Panc1 (cell line): ENCODE measurements at regions not wholly inside any gene's neighbourhood (a gene's known extent, or its start where the extent isn't known, plus 50 kb on each side); places are given as distances from the start of the nearest gene placed in this dataset.

ENCODE experiments used
- ATAC-seq: fragments of 200-7000 bp; cut with Tn5 transposase; 2 replicates; pipeline ENCODE4 v1.9.1; 2020; ENCODE audit warnings: mild to moderate bottlenecking, moderate library complexity
- BruUV-seq: library from RNA; stranded (reverse); fragments of 400-500 nt; replicated peaks from 2 replicates; lab custom pipeline; 2021; lab: Mats Ljungman, UMichigan
- CTCF ChIA-PET: fragments of 300-600 bp; sonication (Branson Sonifier 250); formaldehyde crosslinking; loops from one replicate; lab custom pipeline; 2022; ENCODE audit warnings: antibody characterized with exemption; lab: Charles Lee
- POLR2A ChIA-PET: fragments of 300-600 bp; sonication (Branson Sonifier 250); formaldehyde crosslinking; loops from one replicate; lab custom pipeline; 2022; ENCODE audit warnings: antibody characterized with exemption; lab: Charles Lee
- DNase-seq: peaks from one replicate; pipeline ENCODE4 v3.0.0-alpha.2; 2010; ENCODE audit warnings: low read depth, low spot score
- H3K27ac ChIP-seq: 2 replicates; pipeline ENCODE4 v1.5.1; 2011; ENCODE audit warnings: mild to moderate bottlenecking, low read length, inconsistent platforms
- H3K27me3 ChIP-seq: fragments of 200-500 bp; sonication (Bioruptor generic); 2 replicates; pipeline ENCODE4 v1.6.0; 2014; ENCODE audit warnings: low read length, inconsistent platforms; ENCODE audit not compliant: control insufficient read depth, insufficient read depth
- H3K36me3 ChIP-seq: fragments of 200-500 bp; sonication (Bioruptor generic); 2 replicates; pipeline ENCODE4 v1.5.1; 2014; ENCODE audit warnings: inconsistent platforms, mild to moderate bottlenecking, low read length, moderate library complexity; ENCODE audit not compliant: control insufficient read depth, insufficient read depth
- H3K4me1 ChIP-seq: 2 replicates; pipeline ENCODE4 v1.5.1; 2011; ENCODE audit warnings: inconsistent platforms, mild to moderate bottlenecking, low read length, moderate library complexity; ENCODE audit not compliant: control insufficient read depth, insufficient read depth
- H3K4me3 ChIP-seq, 2 experiments: 2 replicates each; pipeline ENCODE4 v1.5.1; 2011 to 2012; ENCODE audit warnings: low read depth in 2 of 2, low read length in 2 of 2, mild to moderate bottlenecking in 2 of 2, inconsistent platforms in 1 of 2, moderate library complexity in 1 of 2
- H3K9me3 ChIP-seq: fragments of 200-500 bp; sonication (Bioruptor generic); 2 replicates; pipeline ENCODE4 v1.5.1; 2014; ENCODE audit warnings: low read depth, mild to moderate bottlenecking, inconsistent platforms, low read length, moderate library complexity; ENCODE audit not compliant: control insufficient read depth, insufficient read depth
- POLR2AphosphoS5 ChIP-seq: IDR thresholded peaks from 2 replicates; pipeline ENCODE4 v1.6.1; 2012; ENCODE audit warnings: mild to moderate bottlenecking, low read depth, low read length, moderate library complexity
- SIN3A ChIP-seq: IDR thresholded peaks from 2 replicates; pipeline ENCODE4 v1.6.1; 2012; ENCODE audit warnings: low read depth, mild to moderate bottlenecking, low read length, moderate library complexity, borderline replicate concordance; ENCODE audit not compliant: insufficient read depth
- TCF7L2 ChIP-seq: IDR thresholded peaks from 2 replicates; pipeline ENCODE4 v1.6.1; 2011; ENCODE audit warnings: mild to moderate bottlenecking, low read depth, low read length, inconsistent platforms
- in situ Hi-C: cut with HindIII; loops from 2 replicates; pipeline ENCODE4 v1.10.0; 2016; ENCODE audit warnings: low sequenced_read_pairs, low pct_unique_long_range_greater_than_20kb
- intact Hi-C: fragments of 100-400 bp; cut with micrococcal nuclease; formaldehyde crosslinking; loops from one replicate; pipeline ENCODE4 v1.10.0; 2022; ENCODE audit not compliant: unreplicated experiment
- TF ChIP-seq, protein P1 (sequence below), 2 experiments: IDR thresholded peaks; 2 replicates each; pipeline ENCODE4 v1.6.1; 2011 to 2012; ENCODE audit warnings: low read depth in 2 of 2, control low read depth in 1 of 2, low read length in 1 of 2, mild to moderate bottlenecking in 1 of 2, moderate library complexity in 1 of 2; ENCODE audit not compliant: insufficient read depth in 1 of 2
- TF ChIP-seq, protein P2 (sequence below): fragments of 450-650 bp; IDR thresholded peaks from 2 replicates; pipeline ENCODE4 v1.5.1; 2017; ENCODE audit warnings: mild to moderate bottlenecking

DNA sequence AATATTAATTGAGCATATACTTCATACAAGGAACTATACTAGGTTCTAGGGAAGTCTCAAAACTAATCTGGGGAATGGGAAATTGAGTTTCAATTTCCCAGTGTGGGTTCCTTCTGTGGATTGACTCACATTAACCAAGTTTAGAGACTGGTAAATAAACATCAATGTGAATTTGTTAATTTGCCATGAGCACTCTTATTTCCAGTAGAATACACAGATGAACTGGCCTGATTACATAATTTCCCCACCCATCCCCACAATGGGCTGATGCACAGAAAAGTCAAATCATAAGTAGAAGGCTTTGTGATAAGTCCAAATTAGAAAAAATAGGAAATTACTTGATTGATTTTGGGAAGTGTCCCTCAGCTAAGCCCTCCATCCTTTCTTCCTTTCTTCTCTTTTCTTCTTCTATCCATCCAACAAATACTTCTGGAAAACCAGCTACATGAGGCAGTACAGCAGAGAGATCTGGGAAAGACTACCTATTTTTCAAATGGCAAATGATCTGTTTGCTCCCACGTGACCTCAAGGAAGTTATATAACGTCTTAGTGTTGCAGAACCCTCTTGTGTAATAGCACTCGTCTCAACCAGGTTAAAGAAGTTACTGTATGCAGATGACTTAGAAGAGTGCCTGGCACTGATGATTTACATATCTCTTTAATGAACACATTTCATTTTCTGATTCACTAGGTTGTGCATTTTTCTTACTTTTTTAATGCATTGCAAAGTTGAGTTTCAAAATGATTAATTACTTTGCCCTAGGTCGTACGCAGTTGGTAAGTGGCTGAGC lies 312.3 kb downstream of the SV2B start:
- in situ Hi-C loops (no loop called here), intact Hi-C loops (no loop called here)
- no peak for DNase-seq
- Histone ChIP-seq H3K4me1 (no peaks in the 10 kb centered on the region), H3K9me3 (no peaks in the 10 kb centered on the region), H3K27ac (no peak overlapping the region), H3K36me3 (no peaks in the 10 kb centered on the region), H3K4me3 (no peak overlapping the region), H3K27me3 (no peaks in the 10 kb centered on the region)
- BruUV-seq: no TSS peak
- TF ChIP-seq, protein P1, sequence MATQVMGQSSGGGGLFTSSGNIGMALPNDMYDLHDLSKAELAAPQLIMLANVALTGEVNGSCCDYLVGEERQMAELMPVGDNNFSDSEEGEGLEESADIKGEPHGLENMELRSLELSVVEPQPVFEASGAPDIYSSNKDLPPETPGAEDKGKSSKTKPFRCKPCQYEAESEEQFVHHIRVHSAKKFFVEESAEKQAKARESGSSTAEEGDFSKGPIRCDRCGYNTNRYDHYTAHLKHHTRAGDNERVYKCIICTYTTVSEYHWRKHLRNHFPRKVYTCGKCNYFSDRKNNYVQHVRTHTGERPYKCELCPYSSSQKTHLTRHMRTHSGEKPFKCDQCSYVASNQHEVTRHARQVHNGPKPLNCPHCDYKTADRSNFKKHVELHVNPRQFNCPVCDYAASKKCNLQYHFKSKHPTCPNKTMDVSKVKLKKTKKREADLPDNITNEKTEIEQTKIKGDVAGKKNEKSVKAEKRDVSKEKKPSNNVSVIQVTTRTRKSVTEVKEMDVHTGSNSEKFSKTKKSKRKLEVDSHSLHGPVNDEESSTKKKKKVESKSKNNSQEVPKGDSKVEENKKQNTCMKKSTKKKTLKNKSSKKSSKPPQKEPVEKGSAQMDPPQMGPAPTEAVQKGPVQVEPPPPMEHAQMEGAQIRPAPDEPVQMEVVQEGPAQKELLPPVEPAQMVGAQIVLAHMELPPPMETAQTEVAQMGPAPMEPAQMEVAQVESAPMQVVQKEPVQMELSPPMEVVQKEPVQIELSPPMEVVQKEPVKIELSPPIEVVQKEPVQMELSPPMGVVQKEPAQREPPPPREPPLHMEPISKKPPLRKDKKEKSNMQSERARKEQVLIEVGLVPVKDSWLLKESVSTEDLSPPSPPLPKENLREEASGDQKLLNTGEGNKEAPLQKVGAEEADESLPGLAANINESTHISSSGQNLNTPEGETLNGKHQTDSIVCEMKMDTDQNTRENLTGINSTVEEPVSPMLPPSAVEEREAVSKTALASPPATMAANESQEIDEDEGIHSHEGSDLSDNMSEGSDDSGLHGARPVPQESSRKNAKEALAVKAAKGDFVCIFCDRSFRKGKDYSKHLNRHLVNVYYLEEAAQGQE (IDR thresholded peaks at IDR 0.05; ENCODE audit: insufficient read depth in 1 of 2, low read depth in 2 of 2, low read length in 1 of 2): no peak
- TF ChIP-seq, protein P2, sequence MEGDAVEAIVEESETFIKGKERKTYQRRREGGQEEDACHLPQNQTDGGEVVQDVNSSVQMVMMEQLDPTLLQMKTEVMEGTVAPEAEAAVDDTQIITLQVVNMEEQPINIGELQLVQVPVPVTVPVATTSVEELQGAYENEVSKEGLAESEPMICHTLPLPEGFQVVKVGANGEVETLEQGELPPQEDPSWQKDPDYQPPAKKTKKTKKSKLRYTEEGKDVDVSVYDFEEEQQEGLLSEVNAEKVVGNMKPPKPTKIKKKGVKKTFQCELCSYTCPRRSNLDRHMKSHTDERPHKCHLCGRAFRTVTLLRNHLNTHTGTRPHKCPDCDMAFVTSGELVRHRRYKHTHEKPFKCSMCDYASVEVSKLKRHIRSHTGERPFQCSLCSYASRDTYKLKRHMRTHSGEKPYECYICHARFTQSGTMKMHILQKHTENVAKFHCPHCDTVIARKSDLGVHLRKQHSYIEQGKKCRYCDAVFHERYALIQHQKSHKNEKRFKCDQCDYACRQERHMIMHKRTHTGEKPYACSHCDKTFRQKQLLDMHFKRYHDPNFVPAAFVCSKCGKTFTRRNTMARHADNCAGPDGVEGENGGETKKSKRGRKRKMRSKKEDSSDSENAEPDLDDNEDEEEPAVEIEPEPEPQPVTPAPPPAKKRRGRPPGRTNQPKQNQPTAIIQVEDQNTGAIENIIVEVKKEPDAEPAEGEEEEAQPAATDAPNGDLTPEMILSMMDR: no peak
- TF ChIP-seq POLR2AphosphoS5: no peak
- TF ChIP-seq SIN3A: no peak
- no peak for TF ChIP-seq TCF7L2
- ATAC-seq: no peak
- CTCF ChIA-PET: no interaction called here
- POLR2A ChIA-PET: no interaction called here

DNA sequence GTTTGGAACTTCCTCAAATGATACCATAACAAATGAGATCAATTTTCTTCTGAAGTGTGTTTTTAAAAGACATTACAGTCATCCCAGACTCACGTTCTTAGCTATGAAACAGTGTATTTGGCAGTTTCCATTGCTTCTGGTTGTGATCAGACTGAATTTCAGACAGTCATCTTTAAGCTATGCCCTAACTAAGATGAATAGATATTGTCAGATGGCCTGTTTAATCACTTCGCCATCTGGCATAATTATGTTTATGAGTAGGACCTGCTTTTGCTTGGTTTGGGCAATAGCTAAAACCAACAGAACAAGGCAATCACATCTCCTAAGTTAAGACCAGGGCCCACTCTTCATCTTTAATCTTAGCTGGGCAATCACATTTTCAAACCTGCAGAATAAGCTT lies 313.1 kb downstream of the SV2B start:
- Histone ChIP-seq H3K27ac (no peak overlapping the region), H3K27me3 (no peaks in the 10 kb centered on the region), H3K4me1 (no peaks in the 10 kb centered on the region), H3K36me3 (no peaks in the 10 kb centered on the region), H3K9me3 (no peaks in the 10 kb centered on the region), H3K4me3 (no peak overlapping the region)
- DNase-seq: no peak
- intact Hi-C loops: no loop called here
- BruUV-seq: no TSS peak
- ATAC-seq: no peak
- TF ChIP-seq SIN3A (no peak), POLR2AphosphoS5 (no peak), TCF7L2 (no peak)
- TF ChIP-seq, protein P1 (IDR thresholded peaks at IDR 0.05; ENCODE audit: insufficient read depth in 1 of 2, low read depth in 2 of 2, low read length in 1 of 2): no peak
- TF ChIP-seq, protein P2: no peak
- ChIA-PET CTCF (no interaction called here), POLR2A (no interaction called here)
- in situ Hi-C loops: no loop called here
